ENCODE measurements at regions not wholly inside any gene's neighbourhood (a gene's known extent, or its start where the extent isn't known, plus 50 kb on each side); places are given as distances from the start of the nearest gene placed in this dataset.
A peak's percentile ranks its signal among the peaks of the same experiment; 100 is the strongest.

DNA sequence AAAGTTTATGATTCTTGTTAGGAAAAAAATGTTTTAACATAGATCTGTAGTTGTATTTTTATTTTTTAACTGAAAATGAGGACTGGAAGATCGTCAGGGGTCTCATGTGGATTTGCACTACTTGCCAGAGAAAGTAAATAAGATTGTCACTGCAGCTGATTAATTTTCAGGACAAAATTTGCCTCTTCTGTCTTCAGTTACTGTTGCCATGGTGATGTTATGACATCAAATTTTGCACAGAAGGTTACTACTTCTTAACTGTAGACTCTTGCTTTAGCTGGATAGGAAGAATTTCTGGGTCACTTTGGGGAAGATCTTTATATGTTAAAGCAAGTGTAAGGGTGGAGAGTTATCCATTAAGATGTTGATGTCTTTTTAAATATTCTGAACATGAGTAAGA is 82.2 kb upstream of the WDR72 start:
- H3K36me3 ChIP-seq (ENCODE audit: control insufficient read depth in 2 of 2, insufficient read depth in 1 of 2, low read length in 2 of 2): no peaks in the 10 kb centered on the region
- no peak for TF ChIP-seq ZNF10 (tag by site-specific recombination; IDR thresholded peaks at IDR 0.05)
- no peak for TF ChIP-seq ZNF791 (tag by site-specific recombination; IDR thresholded peaks at IDR 0.05)
- TF ChIP-seq ZIC2 (tag by site-specific recombination; IDR thresholded peaks at IDR 0.05): no peak
- TF ChIP-seq ZBTB17 (tag by site-specific recombination; IDR thresholded peaks at IDR 0.05): no peak
- no peak for TF ChIP-seq ZNF621 (tag by site-specific recombination; IDR thresholded peaks at IDR 0.05)
- TF ChIP-seq, protein P1, sequence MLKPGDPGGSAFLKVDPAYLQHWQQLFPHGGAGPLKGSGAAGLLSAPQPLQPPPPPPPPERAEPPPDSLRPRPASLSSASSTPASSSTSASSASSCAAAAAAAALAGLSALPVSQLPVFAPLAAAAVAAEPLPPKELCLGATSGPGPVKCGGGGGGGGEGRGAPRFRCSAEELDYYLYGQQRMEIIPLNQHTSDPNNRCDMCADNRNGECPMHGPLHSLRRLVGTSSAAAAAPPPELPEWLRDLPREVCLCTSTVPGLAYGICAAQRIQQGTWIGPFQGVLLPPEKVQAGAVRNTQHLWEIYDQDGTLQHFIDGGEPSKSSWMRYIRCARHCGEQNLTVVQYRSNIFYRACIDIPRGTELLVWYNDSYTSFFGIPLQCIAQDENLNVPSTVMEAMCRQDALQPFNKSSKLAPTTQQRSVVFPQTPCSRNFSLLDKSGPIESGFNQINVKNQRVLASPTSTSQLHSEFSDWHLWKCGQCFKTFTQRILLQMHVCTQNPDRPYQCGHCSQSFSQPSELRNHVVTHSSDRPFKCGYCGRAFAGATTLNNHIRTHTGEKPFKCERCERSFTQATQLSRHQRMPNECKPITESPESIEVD (tag by site-specific recombination; IDR thresholded peaks at IDR 0.05): no peak
- no peak for TF ChIP-seq KLF16 (tag by site-specific recombination; IDR thresholded peaks at IDR 0.05)
- TF ChIP-seq ZNF311 (tag by site-specific recombination; IDR thresholded peaks at IDR 0.05; ENCODE audit: borderline replicate concordance): no peak
- TF ChIP-seq SALL2 (tag by site-specific recombination; IDR thresholded peaks at IDR 0.05; ENCODE audit: borderline replicate concordance): no peak
- TF ChIP-seq ZNF514 (tag by site-specific recombination; IDR thresholded peaks at IDR 0.05): no peak
- TF ChIP-seq ZNF239 (tag by site-specific recombination; IDR thresholded peaks at IDR 0.05): no peak
- TF ChIP-seq ZNF155 (tag by site-specific recombination; IDR thresholded peaks at IDR 0.05): no peak
- TF ChIP-seq GLI2 (tag by site-specific recombination; IDR thresholded peaks at IDR 0.05; ENCODE audit: borderline replicate concordance, low read depth): no peak
- no peak for TF ChIP-seq ZNF670 (tag by site-specific recombination; IDR thresholded peaks at IDR 0.05; ENCODE audit: low read depth)
- TF ChIP-seq ZNF571 (tag by site-specific recombination; IDR thresholded peaks at IDR 0.05): no peak
- H3K4me1 ChIP-seq (ENCODE audit: control insufficient read depth, insufficient read depth, low read length): peaks cover 6% of the 10 kb centered on the region
- no peak overlapping the region for H3K4me3 ChIP-seq (ENCODE audit: low read depth, low read length)
- no peak overlapping the region for H3K27ac ChIP-seq (ENCODE audit: extremely low read depth, low read depth, low read length)
- ChIA-PET CTCF (interaction anchor here (0.7 kb wide), 1 partner anchor 1285 kb away, joined by 3 read pairs; no protein-coding TSS in a partner anchor), POLR2A (no interaction called here)
- no peaks in the 10 kb centered on the region for H3K9me3 ChIP-seq (ENCODE audit: control insufficient read depth, insufficient read depth, low read depth, low read length)

DNA sequence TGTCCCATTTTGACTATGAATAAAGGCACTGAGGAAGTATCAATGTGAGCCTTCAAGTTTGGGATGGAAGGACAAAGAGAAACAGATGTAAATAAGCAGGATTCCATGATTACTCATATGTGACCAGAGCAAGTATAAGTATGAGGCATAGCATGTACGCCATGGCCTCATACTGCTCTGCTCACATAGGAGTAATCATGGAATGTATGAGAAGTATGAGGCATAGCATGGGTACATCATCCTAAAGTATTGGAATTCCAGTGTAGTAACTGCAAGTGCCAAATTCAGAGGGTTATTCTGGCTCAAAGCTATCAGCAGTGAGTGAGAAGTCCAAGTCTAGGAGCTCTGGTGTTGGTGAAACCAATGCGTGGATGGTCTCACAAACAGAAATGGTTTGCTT is 81.2 kb upstream of the WDR72 start:
- no peaks in the 10 kb centered on the region for H3K9me3 ChIP-seq (ENCODE audit: control insufficient read depth, insufficient read depth, low read depth, low read length)
- POLR2A ChIA-PET: no interaction called here
- H3K27ac ChIP-seq (ENCODE audit: extremely low read depth, low read depth, low read length): no peak overlapping the region
- no peak overlapping the region for H3K4me3 ChIP-seq (ENCODE audit: low read depth, low read length)
- no peaks in the 10 kb centered on the region for H3K36me3 ChIP-seq (ENCODE audit: control insufficient read depth in 2 of 2, insufficient read depth in 1 of 2, low read length in 2 of 2)
- TF ChIP-seq ZNF664 (tag by site-specific recombination; IDR thresholded peaks at IDR 0.05) (no peak), HOXD13 (CRISPR knock-in tag; IDR thresholded peaks at IDR 0.05; ENCODE audit: borderline replicate concordance) (no peak), ZNF2 (tag by site-specific recombination; IDR thresholded peaks at IDR 0.05) (no peak), ZBTB1 (tag by site-specific recombination; IDR thresholded peaks at IDR 0.05) (no peak), ZNF132 (tag by site-specific recombination; IDR thresholded peaks at IDR 0.05; ENCODE audit: borderline replicate concordance) (no peak)
- H3K4me1 ChIP-seq (ENCODE audit: control insufficient read depth, insufficient read depth, low read length): peaks cover 6% of the 10 kb centered on the region
- CTCF ChIA-PET: no interaction called here

DNA sequence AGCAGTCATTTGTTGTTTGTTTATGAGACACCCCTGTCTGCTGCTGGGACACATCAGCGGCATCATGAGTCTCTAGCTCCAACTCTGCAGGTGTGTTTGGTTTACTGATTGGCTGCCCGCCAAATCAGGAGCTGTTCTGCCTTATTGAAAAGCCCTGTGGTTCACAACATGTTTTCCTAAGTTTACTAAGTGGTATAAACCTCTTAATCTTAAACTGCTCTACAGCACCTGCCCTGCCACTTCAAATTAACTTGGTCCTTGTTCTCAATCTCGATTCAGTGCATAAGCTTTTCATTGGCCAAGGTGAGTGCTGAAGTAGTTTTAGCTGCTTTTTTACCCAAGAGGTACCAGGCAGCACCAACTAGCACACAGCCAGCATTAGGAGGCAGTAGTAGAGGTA is 77.8 kb upstream of the WDR72 start:
- Histone ChIP-seq H3K4me1 (ENCODE audit: control insufficient read depth, insufficient read depth, low read length) (peaks cover 20% of the 10 kb centered on the region), H3K9me3 (ENCODE audit: control insufficient read depth, insufficient read depth, low read depth, low read length) (no peaks in the 10 kb centered on the region), H3K36me3 (ENCODE audit: control insufficient read depth in 2 of 2, insufficient read depth in 1 of 2, low read length in 2 of 2) (no peaks in the 10 kb centered on the region), H3K4me3 (ENCODE audit: low read depth, low read length) (no peak overlapping the region), H3K27ac (ENCODE audit: extremely low read depth, low read depth, low read length) (no peak overlapping the region)
- POLR2A ChIA-PET: no interaction called here
- CTCF ChIA-PET: no interaction called here
- TF ChIP-seq HOXA7 (CRISPR knock-in tag; IDR thresholded peaks at IDR 0.05; ENCODE audit: borderline replicate concordance): no peak
- peak; percentile 77 for TF ChIP-seq OSR2 (tag by site-specific recombination; IDR thresholded peaks at IDR 0.05)
- no peak for TF ChIP-seq ZNF138 (tag by site-specific recombination; IDR thresholded peaks at IDR 0.05; ENCODE audit: borderline replicate concordance)
- TF ChIP-seq, protein P2, sequence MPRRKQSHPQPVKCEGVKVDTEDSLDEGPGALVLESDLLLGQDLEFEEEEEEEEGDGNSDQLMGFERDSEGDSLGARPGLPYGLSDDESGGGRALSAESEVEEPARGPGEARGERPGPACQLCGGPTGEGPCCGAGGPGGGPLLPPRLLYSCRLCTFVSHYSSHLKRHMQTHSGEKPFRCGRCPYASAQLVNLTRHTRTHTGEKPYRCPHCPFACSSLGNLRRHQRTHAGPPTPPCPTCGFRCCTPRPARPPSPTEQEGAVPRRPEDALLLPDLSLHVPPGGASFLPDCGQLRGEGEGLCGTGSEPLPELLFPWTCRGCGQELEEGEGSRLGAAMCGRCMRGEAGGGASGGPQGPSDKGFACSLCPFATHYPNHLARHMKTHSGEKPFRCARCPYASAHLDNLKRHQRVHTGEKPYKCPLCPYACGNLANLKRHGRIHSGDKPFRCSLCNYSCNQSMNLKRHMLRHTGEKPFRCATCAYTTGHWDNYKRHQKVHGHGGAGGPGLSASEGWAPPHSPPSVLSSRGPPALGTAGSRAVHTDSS (tag by site-specific recombination; IDR thresholded peaks at IDR 0.05): no peak

Measured in HEK293 (cell line).